Endothelial cell of umbilical vein (primary cell): ENCODE measurements at regions not wholly inside any gene's neighbourhood (a gene's known extent, or its start where the extent isn't known, plus 50 kb on each side); places are given as distances from the start of the nearest gene placed in this dataset.

Source experiments
- BruUV-seq: library from RNA; stranded (reverse); fragments of 400-500 nt; replicated peaks from 2 replicates; lab custom pipeline; 2021; lab: Mats Ljungman, UMichigan
- CTCF ChIA-PET: fragments of 300-600, 350-600 bp; sonication (Branson Sonifier 250); formaldehyde crosslinking; loops from one replicate; lab custom pipeline; 2021; ENCODE audit warnings: antibody characterized with exemption, inconsistent platforms; lab: Charles Lee
- POLR2A ChIA-PET: fragments of 300-600, 350-600 bp; sonication (Branson Sonifier 250); formaldehyde crosslinking; loops from one replicate; lab custom pipeline; 2021; ENCODE audit warnings: antibody characterized with exemption, inconsistent platforms; lab: Charles Lee
- DNase-seq: peaks from one replicate; pipeline ENCODE4 v3.0.0-alpha.2; 2011; ENCODE audit warnings: low read depth, low spot score
- FAIRE-seq: peaks from 2 replicates; lab custom pipeline; 2011; peaks lifted over from hg19 to GRCh38; lab: Jason Lieb, UNC
- H2AFZ ChIP-seq: 2 replicates; pipeline ENCODE4 v1.6.0; 2012; ENCODE audit warnings: low read depth, low read length, control low read depth, inconsistent platforms
- H3K27ac ChIP-seq: 2 replicates; pipeline ENCODE4 v1.5.1; 2011; ENCODE audit warnings: low read depth, mild to moderate bottlenecking, control low read depth, low read length, moderate library complexity; ENCODE audit not compliant: insufficient read depth
- H3K27me3 ChIP-seq, 2 experiments: 2 replicates each; pipeline versions ENCODE4 v1.6.0 to v1.6.1; 2011; ENCODE audit warnings: low read length in 2 of 2, mixed read lengths in 1 of 2; ENCODE audit not compliant: control insufficient read depth in 2 of 2, insufficient read depth in 2 of 2
- H3K36me3 ChIP-seq, 2 experiments: 2 replicates in 1 of 2; 3 replicates in 1 of 2; pipeline ENCODE4 v1.5.1; 2011; ENCODE audit warnings: low read length in 2 of 2, mild to moderate bottlenecking in 1 of 2, moderate library complexity in 1 of 2; ENCODE audit not compliant: control insufficient read depth in 2 of 2, insufficient read depth in 2 of 2; ENCODE audit errors: extremely low read depth in 1 of 2
- H3K4me1 ChIP-seq: 3 replicates; pipeline ENCODE4 v1.5.1; 2011; ENCODE audit warnings: mild to moderate bottlenecking, low read length; ENCODE audit not compliant: control insufficient read depth, insufficient read depth; ENCODE audit errors: extremely low read depth
- H3K4me2 ChIP-seq: 2 replicates; pipeline ENCODE4 v1.6.1; 2011; ENCODE audit warnings: low read length, control low read depth, mixed read lengths; ENCODE audit not compliant: insufficient read depth
- H3K4me3 ChIP-seq, 3 experiments: fragments of 200-600 bp in 1 of 3; sonication (generic), shearing (Covaris generic) in 1 of 3; replicated peaks in 1 of 3; 2 replicates each; pipeline ENCODE4 v1.5.1; 2011 to 2016; ENCODE audit warnings: control low read depth in 3 of 3, low read length in 3 of 3, mild to moderate bottlenecking in 2 of 3, inconsistent platforms in 1 of 3, low read depth in 1 of 3, moderate library complexity in 1 of 3; ENCODE audit not compliant: insufficient read depth in 1 of 3
- H3K79me2 ChIP-seq: 2 replicates; pipeline ENCODE4 v1.6.0; 2012; ENCODE audit warnings: low read length, inconsistent platforms; ENCODE audit not compliant: control insufficient read depth, insufficient read depth
- H3K9ac ChIP-seq: replicated peaks from 2 replicates; pipeline ENCODE3; 2011; ENCODE audit warnings: low read length, control low read depth; ENCODE audit not compliant: insufficient read depth; ENCODE audit errors: extremely low read depth
- H3K9me1 ChIP-seq: replicated peaks from 3 replicates; pipeline ENCODE4 v1.6.0; 2011; ENCODE audit warnings: mild to moderate bottlenecking, low read length; ENCODE audit not compliant: control insufficient read depth, insufficient read depth; ENCODE audit errors: extremely low read depth
- H3K9me3 ChIP-seq: replicated peaks from 2 replicates; pipeline ENCODE4 v1.5.1; 2012; ENCODE audit warnings: low read length, inconsistent platforms; ENCODE audit not compliant: control insufficient read depth, insufficient read depth
- H4K20me1 ChIP-seq: replicated peaks from 2 replicates; pipeline ENCODE3; 2011; ENCODE audit warnings: mild to moderate bottlenecking, low read length; ENCODE audit not compliant: control insufficient read depth, insufficient read depth; ENCODE audit errors: extremely low read depth
- EZH2 ChIP-seq: IDR thresholded peaks from 2 replicates; pipeline ENCODE4 v1.6.1; 2012; ENCODE audit warnings: borderline replicate concordance, low read depth, mild to moderate bottlenecking, moderate library complexity, low read length, inconsistent platforms; ENCODE audit not compliant: severe bottlenecking
- FOS ChIP-seq: IDR thresholded peaks from 2 replicates; pipeline ENCODE4 v1.6.1; 2011; ENCODE audit warnings: mild to moderate bottlenecking, low read length, moderate library complexity, borderline replicate concordance; ENCODE audit not compliant: insufficient read depth
- GATA2 ChIP-seq: IDR thresholded peaks from 2 replicates; pipeline ENCODE4 v1.7.0; 2011; ENCODE audit warnings: low read depth, mild to moderate bottlenecking, moderate library complexity, mixed read lengths, low read length; ENCODE audit not compliant: insufficient read length, insufficient read depth
- JUN ChIP-seq: IDR thresholded peaks from 2 replicates; pipeline ENCODE4 v1.6.1; 2011; ENCODE audit warnings: borderline replicate concordance, low read depth; ENCODE audit not compliant: insufficient read length, insufficient read depth
- MYC ChIP-seq: IDR thresholded peaks from one replicate; pipeline ENCODE4 v1.6.1; 2011; ENCODE audit warnings: mild to moderate bottlenecking, low read depth, low read length
- POLR2A ChIP-seq: IDR thresholded peaks from 2 replicates; pipeline ENCODE4 v1.6.1; 2012; ENCODE audit warnings: low read depth, mild to moderate bottlenecking, control low read depth, low read length
- POLR2AphosphoS5 ChIP-seq: IDR thresholded peaks from 2 replicates; pipeline ENCODE4 v1.6.1; 2012; ENCODE audit warnings: low read depth, mild to moderate bottlenecking, control low read depth, low read length, moderate library complexity; ENCODE audit not compliant: insufficient read depth
- dilution Hi-C: fragments of 300-500 bp; cut with MboI; formaldehyde crosslinking; loops from one replicate; pipeline ENCODE4 v1.15.0; 2019; ENCODE audit warnings: low sequenced_read_pairs; ENCODE audit not compliant: extremely low pct_ligation_motif_present
- intact Hi-C: fragments of 100-400 bp; cut with micrococcal nuclease; formaldehyde crosslinking; loops from one replicate; pipeline ENCODE4 v1.10.0; 2022
- TF ChIP-seq, protein P1 (sequence below), 2 donors: IDR thresholded peaks; 1 replicate in 1 of 2; 2 replicates in 1 of 2; pipeline ENCODE4 v1.5.1; 2011; ENCODE audit warnings: low read length in 2 of 2, mild to moderate bottlenecking in 2 of 2, moderate library complexity in 2 of 2, control low read depth in 1 of 2, inconsistent platforms in 1 of 2, low read depth in 1 of 2; ENCODE audit not compliant: insufficient read depth in 1 of 2; ENCODE audit errors: extremely low read depth in 1 of 2
- TF ChIP-seq, protein P2 (sequence below): IDR thresholded peaks from 2 replicates; pipeline ENCODE4 v1.6.1; 2011; ENCODE audit not compliant: insufficient read depth, insufficient read length

DNA sequence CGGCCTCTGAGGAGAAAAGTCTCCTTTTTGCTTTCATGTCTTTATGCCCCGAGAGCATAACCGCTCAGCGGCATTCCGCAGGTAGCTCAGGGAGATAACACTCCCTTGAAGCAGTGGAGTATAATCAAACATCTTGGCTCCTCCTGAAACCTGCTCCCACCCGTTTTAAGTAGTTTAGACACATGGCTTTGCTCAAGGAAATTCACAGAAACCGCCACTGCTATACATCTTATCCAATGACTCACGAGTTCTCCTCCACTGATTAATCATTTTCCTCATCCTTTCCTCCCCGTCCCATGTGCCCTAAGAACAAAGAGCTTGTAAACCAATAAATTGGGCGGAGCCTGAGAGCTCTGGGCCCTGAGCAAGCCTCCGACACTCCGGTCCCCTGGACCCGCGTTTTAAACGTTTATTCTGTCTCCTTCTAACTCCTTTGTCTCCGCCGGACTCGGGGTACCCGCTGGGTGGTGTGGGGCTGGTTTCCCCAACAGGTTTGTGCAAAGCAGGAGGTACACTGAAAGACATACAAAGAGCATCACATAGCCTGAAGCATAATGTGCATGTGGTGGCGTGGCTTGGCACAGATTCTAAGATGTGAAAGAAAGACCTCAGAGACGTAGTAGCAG, 401.2 kb downstream of the TLL1 start:
- no peak overlapping the region for H3K4me2 ChIP-seq
- H2AFZ ChIP-seq = no peak overlapping the region
- no TSS peak for BruUV-seq
- H3K27me3 ChIP-seq = no peaks in the 10 kb centered on the region
- ChIA-PET POLR2A (no interaction called here), CTCF (no interaction called here)
- H3K9me1 ChIP-seq = no peaks in the 10 kb centered on the region
- no peak overlapping the region for H3K4me3 ChIP-seq
- no peaks in the 10 kb centered on the region for H4K20me1 ChIP-seq
- intact Hi-C loops (no loop called here), dilution Hi-C loops (no loop called here)
- no peaks in the 10 kb centered on the region for H3K36me3 ChIP-seq
- H3K4me1 ChIP-seq = no peaks in the 10 kb centered on the region
- H3K9me3 ChIP-seq = no peaks in the 10 kb centered on the region
- no peak for DNase-seq
- H3K79me2 ChIP-seq = no peaks in the 10 kb centered on the region
- no peak overlapping the region for H3K9ac ChIP-seq
- no peak for TF ChIP-seq MYC
- no peak for TF ChIP-seq GATA2
- no peak for TF ChIP-seq FOS
- no peak for TF ChIP-seq POLR2AphosphoS5
- no peak for TF ChIP-seq POLR2A
- no peak for TF ChIP-seq JUN
- no peak overlapping the region for H3K27ac ChIP-seq
- no peak for FAIRE-seq

DNA sequence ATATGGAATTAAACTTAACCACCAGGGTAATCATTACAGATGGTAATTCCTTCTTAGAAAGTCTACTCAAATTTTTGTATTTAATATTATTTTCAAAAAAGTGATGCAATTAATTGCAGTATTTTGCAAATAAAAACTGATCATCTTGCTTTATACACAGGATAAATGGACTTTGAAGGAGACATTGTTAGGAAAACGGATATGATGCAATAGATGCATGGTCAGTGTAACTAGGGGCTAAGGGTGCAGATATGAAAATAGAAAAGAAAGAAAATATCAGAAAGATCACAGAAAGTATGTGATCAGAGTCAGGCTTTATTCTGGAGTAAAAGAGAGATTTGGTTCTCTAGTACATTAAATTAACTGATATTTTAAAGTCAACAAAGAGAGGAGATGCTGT, 401.7 kb downstream of the TLL1 start:
- CTCF ChIA-PET = no interaction called here
- no peak overlapping the region for H3K4me3 ChIP-seq
- POLR2A ChIA-PET = no interaction called here
- H3K36me3 ChIP-seq = no peaks in the 10 kb centered on the region
- no TSS peak for BruUV-seq
- dilution Hi-C loops (no loop called here), intact Hi-C loops (no loop called here)
- H3K4me1 ChIP-seq = no peaks in the 10 kb centered on the region
- H3K27me3 ChIP-seq = no peaks in the 10 kb centered on the region
- no peaks in the 10 kb centered on the region for H4K20me1 ChIP-seq
- no peak for FAIRE-seq
- no peak overlapping the region for H2AFZ ChIP-seq
- DNase-seq = no peak
- H3K9me1 ChIP-seq = no peaks in the 10 kb centered on the region
- H3K27ac ChIP-seq = no peak overlapping the region
- H3K4me2 ChIP-seq = no peak overlapping the region
- TF ChIP-seq FOS = no peak
- no peak for TF ChIP-seq JUN
- no peak for TF ChIP-seq EZH2
- TF ChIP-seq GATA2 = no peak
- TF ChIP-seq POLR2A = no peak
- TF ChIP-seq, protein P1, sequence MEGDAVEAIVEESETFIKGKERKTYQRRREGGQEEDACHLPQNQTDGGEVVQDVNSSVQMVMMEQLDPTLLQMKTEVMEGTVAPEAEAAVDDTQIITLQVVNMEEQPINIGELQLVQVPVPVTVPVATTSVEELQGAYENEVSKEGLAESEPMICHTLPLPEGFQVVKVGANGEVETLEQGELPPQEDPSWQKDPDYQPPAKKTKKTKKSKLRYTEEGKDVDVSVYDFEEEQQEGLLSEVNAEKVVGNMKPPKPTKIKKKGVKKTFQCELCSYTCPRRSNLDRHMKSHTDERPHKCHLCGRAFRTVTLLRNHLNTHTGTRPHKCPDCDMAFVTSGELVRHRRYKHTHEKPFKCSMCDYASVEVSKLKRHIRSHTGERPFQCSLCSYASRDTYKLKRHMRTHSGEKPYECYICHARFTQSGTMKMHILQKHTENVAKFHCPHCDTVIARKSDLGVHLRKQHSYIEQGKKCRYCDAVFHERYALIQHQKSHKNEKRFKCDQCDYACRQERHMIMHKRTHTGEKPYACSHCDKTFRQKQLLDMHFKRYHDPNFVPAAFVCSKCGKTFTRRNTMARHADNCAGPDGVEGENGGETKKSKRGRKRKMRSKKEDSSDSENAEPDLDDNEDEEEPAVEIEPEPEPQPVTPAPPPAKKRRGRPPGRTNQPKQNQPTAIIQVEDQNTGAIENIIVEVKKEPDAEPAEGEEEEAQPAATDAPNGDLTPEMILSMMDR (IDR thresholded peaks at IDR 0.05; ENCODE audit: extremely low read depth in 1 of 2, insufficient read depth in 1 of 2, low read depth in 1 of 2, low read length in 2 of 2) = no peak
- TF ChIP-seq, protein P2, sequence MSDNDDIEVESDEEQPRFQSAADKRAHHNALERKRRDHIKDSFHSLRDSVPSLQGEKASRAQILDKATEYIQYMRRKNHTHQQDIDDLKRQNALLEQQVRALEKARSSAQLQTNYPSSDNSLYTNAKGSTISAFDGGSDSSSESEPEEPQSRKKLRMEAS = no peak
- no peak for TF ChIP-seq POLR2AphosphoS5
- no peak for TF ChIP-seq MYC
- no peaks in the 10 kb centered on the region for H3K9me3 ChIP-seq
- no peaks in the 10 kb centered on the region for H3K79me2 ChIP-seq
- H3K9ac ChIP-seq = no peak overlapping the region
